Left lung (tissue), 4 donors: ENCODE measurements at regions not wholly inside any gene's neighbourhood (a gene's known extent, or its start where the extent isn't known, plus 50 kb on each side); places are given as distances from the start of the nearest gene placed in this dataset.
A peak's percentile ranks its signal among the peaks of the same experiment; 100 is the strongest.

ENCODE experiments used
- ATAC-seq: fragments of 200-7000 bp; cut with Tn5 transposase; one replicate; pipeline ENCODE4 v1.9.1; 2020; ENCODE audit warnings: moderate library complexity
- DNase-seq, 4 donors: peaks; one replicate each; pipeline ENCODE4 v3.0.0-alpha.2; 2013 to 2020
- H3K27ac ChIP-seq, 2 donors: fragments of 200-600 bp; sonication (generic) in 1 of 2; one replicate each; pipeline versions ENCODE4 v1.5.0 to v1.8.0; 2020 to 2021
- H3K27me3 ChIP-seq, 2 donors: fragments of 200-600 bp; sonication (generic) in 1 of 2; one replicate each; pipeline versions ENCODE4 v1.5.0 to v1.8.0; 2020 to 2021
- H3K36me3 ChIP-seq, 2 donors: fragments of 200-600 bp; sonication (generic) in 1 of 2; one replicate each; pipeline versions ENCODE4 v1.5.0 to v1.8.0; 2020 to 2021
- H3K4me1 ChIP-seq, 2 donors: fragments of 200-600 bp; one replicate each; pipeline ENCODE4 v1.8.0; 2021
- H3K4me3 ChIP-seq, 2 donors: fragments of 200-600 bp; sonication (generic) in 1 of 2; one replicate each; pipeline versions ENCODE4 v1.5.0 to v1.8.0; 2020 to 2021; ENCODE audit warnings: mild to moderate bottlenecking in 1 of 2
- H3K9me3 ChIP-seq, 2 donors: fragments of 200-600 bp; sonication (generic) in 1 of 2; one replicate each; pipeline versions ENCODE4 v1.5.0 to v1.8.0; 2020 to 2021
- CTCF ChIP-seq, 2 donors: fragments of 200-600 bp; sonication (generic) in 1 of 2; IDR thresholded peaks; one replicate each; pipeline versions ENCODE4 v1.5.0 to v1.8.0; 2021; ENCODE audit warnings: antibody characterized with exemption in 2 of 2
- intact Hi-C, 2 donors: fragments of 100-400 bp; cut with DNase I; formaldehyde crosslinking; loops; one replicate each; pipeline versions ENCODE4 v1.11.2 to v1.14.2; 2022
- donor health status: DM: no; HTN: yes; CAD: no.
- donor health status: DM: no; HTN: no; CAD: no.

- intact Hi-C loops = no loop called here
- DNase-seq = peak in 2 of 4 donors; percentile 25 to 47
These were observed 196.7 kb downstream of the HS3ST1 start for GRCh38 chr4:11232015-11232414.

DNA sequence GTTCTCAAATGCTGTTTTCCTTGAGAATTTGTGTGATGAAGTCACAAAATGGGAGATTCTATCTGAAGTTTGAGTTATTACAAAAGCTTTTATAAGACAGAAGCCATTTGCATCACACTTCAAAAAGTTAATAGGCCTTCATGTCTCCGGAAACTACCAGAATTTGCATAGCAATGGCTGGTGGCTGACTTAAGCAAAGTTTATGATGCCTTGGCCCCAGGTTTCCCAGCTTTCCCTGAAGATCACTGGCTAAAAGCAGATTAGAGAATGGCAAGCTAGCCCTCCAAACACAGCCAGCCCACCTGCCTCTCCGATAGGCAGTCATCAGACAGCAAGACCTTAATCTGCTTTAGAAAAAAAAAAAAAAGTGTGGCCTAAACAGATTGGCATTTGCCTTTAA lies 197.8 kb downstream of the HS3ST1 start:
- intact Hi-C loops = no loop called here

More at GRCh38 chr4:11232015-11232414, 196.7 kb downstream of the HS3ST1 start:
- H3K9me3 ChIP-seq = peaks cover 0 to 4% of the 10 kb centered on the region in 2 donors
- no peak overlapping the region for H3K27ac ChIP-seq
- H3K27me3 ChIP-seq = no peaks in the 10 kb centered on the region
- no peak overlapping the region for H3K4me3 ChIP-seq
- H3K4me1 ChIP-seq = no peaks in the 10 kb centered on the region
- no peak for TF ChIP-seq CTCF (IDR thresholded peaks at IDR 0.05)
- no peak for ATAC-seq
- H3K36me3 ChIP-seq = no peaks in the 10 kb centered on the region

DNA sequence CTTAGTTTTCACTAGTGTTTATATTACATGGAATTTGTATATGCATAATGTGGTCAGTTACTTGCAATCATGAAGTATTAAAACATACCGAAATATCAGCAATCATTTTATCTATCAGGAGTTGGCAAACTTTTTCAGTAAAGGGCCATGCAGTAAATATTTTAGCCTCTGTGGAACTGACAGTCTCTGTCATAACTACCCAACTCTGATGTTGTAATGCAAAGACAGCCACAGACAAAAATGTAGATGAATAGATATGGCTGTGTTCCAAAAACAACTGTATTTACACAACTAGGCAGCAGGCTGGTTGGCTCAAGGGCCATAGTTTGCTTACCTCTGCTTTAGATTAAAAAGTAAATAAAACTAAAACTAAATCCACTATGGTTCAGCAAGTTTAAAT lies 200.2 kb downstream of the HS3ST1 start:
- TF ChIP-seq CTCF (IDR thresholded peaks at IDR 0.05) = no peak
- no peaks in the 10 kb centered on the region for H3K36me3 ChIP-seq
- H3K4me1 ChIP-seq = no peaks in the 10 kb centered on the region
- no peaks in the 10 kb centered on the region for H3K9me3 ChIP-seq
- no peaks in the 10 kb centered on the region for H3K27me3 ChIP-seq
- no peak overlapping the region for H3K27ac ChIP-seq
- ATAC-seq (no peak), DNase-seq (no peak)
- intact Hi-C loops = no loop called here
- no peak overlapping the region for H3K4me3 ChIP-seq

More for the DNA sequence above, 197.8 kb downstream of the HS3ST1 start:
- H3K9me3 ChIP-seq = peaks cover 0 to 4% of the 10 kb centered on the region in 2 donors
- H3K27me3 ChIP-seq = no peaks in the 10 kb centered on the region
- ATAC-seq (no peak), DNase-seq (no peak)
- no peak for TF ChIP-seq CTCF (IDR thresholded peaks at IDR 0.05)
- H3K4me1 ChIP-seq = no peaks in the 10 kb centered on the region
- no peak overlapping the region for H3K27ac ChIP-seq
- no peak overlapping the region for H3K4me3 ChIP-seq
- H3K36me3 ChIP-seq = no peaks in the 10 kb centered on the region

- H3K27ac ChIP-seq = no peak overlapping the region
- H3K4me3 ChIP-seq = no peak overlapping the region
- no peaks in the 10 kb centered on the region for H3K27me3 ChIP-seq
- DNase-seq (no peak), ATAC-seq (no peak)
- TF ChIP-seq CTCF (IDR thresholded peaks at IDR 0.05) = no peak
- intact Hi-C loops = no loop called here
- no peaks in the 10 kb centered on the region for H3K36me3 ChIP-seq
- no peaks in the 10 kb centered on the region for H3K9me3 ChIP-seq
- no peaks in the 10 kb centered on the region for H3K4me1 ChIP-seq
These were observed 205.4 kb downstream of the HS3ST1 start for GRCh38 chr4:11223311-11223710.

DNA sequence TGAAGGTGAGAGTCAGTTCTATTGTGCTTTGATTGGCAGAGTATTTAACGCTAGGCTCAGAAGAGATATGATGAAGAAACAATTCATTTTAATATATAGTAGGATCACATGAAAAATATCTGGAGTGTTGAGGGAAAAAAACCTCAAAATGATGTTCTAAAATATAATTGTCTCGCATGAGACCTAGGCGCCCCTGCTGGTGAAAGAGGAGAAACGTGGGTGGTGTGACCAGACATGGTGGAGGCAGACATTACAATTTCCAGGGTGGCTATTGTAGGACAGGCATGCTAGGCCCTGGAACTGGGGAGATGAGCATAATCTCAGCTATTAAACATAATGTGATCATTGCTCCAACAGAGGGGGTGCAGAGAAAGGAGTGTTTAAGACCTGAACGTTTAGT lies 210.0 kb downstream of the HS3ST1 start:
- Histone ChIP-seq H3K27me3 (no peaks in the 10 kb centered on the region), H3K4me1 (no peaks in the 10 kb centered on the region), H3K4me3 (no peak overlapping the region), H3K36me3 (no peaks in the 10 kb centered on the region), H3K9me3 (peaks cover 0 to 3% of the 10 kb centered on the region in 2 donors), H3K27ac (no peak overlapping the region)
- no peak for TF ChIP-seq CTCF (IDR thresholded peaks at IDR 0.05)
- DNase-seq (no peak), ATAC-seq (no peak)
- intact Hi-C loops = no loop called here
